HepG2 (cell line): ENCODE measurements at regions not wholly inside any gene's neighbourhood (a gene's known extent, or its start where the extent isn't known, plus 50 kb on each side); places are given as distances from the start of the nearest gene placed in this dataset.

Experiments used
- ATAC-seq: fragments of 200-7000 bp; cut with Tn5 transposase; 3 replicates; pipeline ENCODE4 v1.9.1; 2020; ENCODE audit warnings: mild to moderate bottlenecking, moderate library complexity
- BruUV-seq: library from RNA; stranded (reverse); fragments of 400-500 nt; replicated peaks from 2 replicates; lab custom pipeline; 2021; lab: Mats Ljungman, UMichigan
- CTCF ChIA-PET: fragments of 300-600 bp; formaldehyde crosslinking; extraction: SDS; loops from one replicate; lab custom pipeline; 2021; ENCODE audit warnings: low total read pairs, inconsistent platforms, low intra/inter-chr PET ratio; lab: Yijun Ruan, JAX
- POLR2A ChIA-PET: fragments of 350-600 bp; sonication (Branson Sonifier 250); formaldehyde crosslinking; loops from one replicate; lab custom pipeline; 2020; ENCODE audit warnings: antibody characterized with exemption, inconsistent platforms; lab: Yijun Ruan, JAX
- DNase-seq: peaks from one replicate; pipeline ENCODE4 v3.0.0-alpha.2; 2015; ENCODE audit warnings: low spot score
- FAIRE-seq: peaks from 3 replicates; lab custom pipeline; 2011; peaks lifted over from hg19 to GRCh38; lab: Jason Lieb, UNC
- H2AFZ ChIP-seq: one replicate; pipeline ENCODE4 v1.6.1; 2011; ENCODE audit warnings: low read length, inconsistent platforms
- H3K27ac ChIP-seq: fragments of 300-600 bp; 3 replicates; pipeline ENCODE4 v1.8.0; 2011; ENCODE audit warnings: mixed run types, mild to moderate bottlenecking, mixed read lengths, low read length, inconsistent platforms; ENCODE audit not compliant: insufficient read depth; ENCODE audit errors: extremely low read length
- H3K27me3 ChIP-seq, 2 experiments: fragments of 200-600 bp in 1 of 2; 2 replicates in 1 of 2; 3 replicates in 1 of 2; pipeline versions ENCODE4 v1.6.0 to v1.8.0; 2011; ENCODE audit warnings: low read length in 2 of 2, mild to moderate bottlenecking in 2 of 2, moderate library complexity in 2 of 2, inconsistent platforms in 1 of 2; ENCODE audit not compliant: insufficient read depth in 2 of 2, control insufficient read depth in 1 of 2
- H3K36me3 ChIP-seq, 2 experiments: fragments of 200-600 bp in 1 of 2; replicated peaks in 1 of 2; 2 replicates in 1 of 2; 3 replicates in 1 of 2; pipeline versions ENCODE4 v1.5.1 to v1.8.0; 2011; ENCODE audit warnings: low read length in 2 of 2, inconsistent platforms in 1 of 2; ENCODE audit not compliant: insufficient read depth in 2 of 2, control insufficient read depth in 1 of 2
- H3K4me1 ChIP-seq: 2 replicates; pipeline ENCODE4 v1.5.1; 2012; ENCODE audit warnings: low read length, inconsistent platforms; ENCODE audit not compliant: insufficient read depth
- H3K4me2 ChIP-seq: 2 replicates; pipeline ENCODE4 v1.6.0; 2011; ENCODE audit warnings: low read depth, low read length, inconsistent platforms
- H3K4me3 ChIP-seq, 3 experiments: fragments of 200-600 bp in 1 of 3; sonication (generic), shearing (Covaris generic) in 1 of 3; replicated peaks in 1 of 3; 2 replicates each; pipeline ENCODE4 v1.5.1; 2011 to 2016; ENCODE audit warnings: low read length in 3 of 3, inconsistent platforms in 2 of 3, low read depth in 2 of 3, mild to moderate bottlenecking in 2 of 3, control low read depth in 1 of 3, mixed read lengths in 1 of 3; ENCODE audit not compliant: insufficient read depth in 1 of 3
- H3K79me2 ChIP-seq: one replicate; pipeline ENCODE4 v1.6.1; 2011; ENCODE audit warnings: low read length, inconsistent platforms; ENCODE audit not compliant: insufficient read depth
- H3K9ac ChIP-seq: 2 replicates; pipeline ENCODE4 v1.6.0; 2011; ENCODE audit warnings: mild to moderate bottlenecking, low read depth, low read length, inconsistent platforms; ENCODE audit not compliant: insufficient read depth
- H3K9me3 ChIP-seq: 2 replicates; pipeline ENCODE4 v1.5.1; 2012; ENCODE audit warnings: mild to moderate bottlenecking, low read length
- H4K20me1 ChIP-seq: 2 replicates; pipeline ENCODE4 v1.6.0; 2011; ENCODE audit warnings: inconsistent platforms, mild to moderate bottlenecking, low read length, moderate library complexity; ENCODE audit not compliant: insufficient read depth
- CBX5 ChIP-seq: sonication (generic); formaldehyde crosslinking; IDR thresholded peaks from 2 replicates; pipeline ENCODE4 v1.4.0; 2020; ENCODE audit warnings: missing genetic modification reagents, borderline replicate concordance
- DMAP1 ChIP-seq: IDR thresholded peaks from 2 replicates; pipeline ENCODE4 v1.6.1; 2016
- HNRNPH1 ChIP-seq: fragments of 200-400 bp; formaldehyde crosslinking; optimal IDR thresholded peaks from 2 replicates; pipeline ENCODE3; 2017; ENCODE audit warnings: mild to moderate bottlenecking, low read depth, low read length
- HNRNPLL ChIP-seq: fragments of 200-400 bp; formaldehyde crosslinking; IDR thresholded peaks from 2 replicates; pipeline ENCODE4 v1.6.1; 2017; ENCODE audit warnings: mild to moderate bottlenecking, low read depth, low read length; ENCODE audit not compliant: poor library complexity, severe bottlenecking
- MEF2D ChIP-seq: sonication (generic); formaldehyde crosslinking; IDR thresholded peaks from 2 replicates; pipeline ENCODE4 v1.5.1; 2020; ENCODE audit warnings: mild to moderate bottlenecking, missing genetic modification reagents
- MIER3 ChIP-seq: IDR thresholded peaks from 2 replicates; pipeline ENCODE4 v1.6.1; 2016; ENCODE audit warnings: missing compliant biosample characterization, borderline replicate concordance
- MTA1 ChIP-seq: sonication (generic); formaldehyde crosslinking; IDR thresholded peaks from 2 replicates; pipeline ENCODE4 v1.4.0; 2020; ENCODE audit warnings: missing genetic modification reagents, mild to moderate bottlenecking, borderline replicate concordance
- NR2F6 ChIP-seq, 2 experiments: IDR thresholded peaks; 2 replicates each; pipeline ENCODE4 v1.6.1; 2016; ENCODE audit warnings: antibody characterized with exemption in 1 of 2, mild to moderate bottlenecking in 1 of 2
- POLR2AphosphoS2 ChIP-seq: IDR thresholded peaks from 2 replicates; pipeline ENCODE4 v1.6.1; 2011; ENCODE audit warnings: low read depth, low read length, improper control_type of control experiment
- SETDB1 ChIP-seq: sonication (generic); formaldehyde crosslinking; IDR thresholded peaks from 2 replicates; pipeline ENCODE4 v1.5.1; 2020; ENCODE audit warnings: missing genetic modification reagents, mild to moderate bottlenecking, borderline replicate concordance
- TAF15 ChIP-seq: fragments of 200-400 bp; formaldehyde crosslinking; IDR thresholded peaks from one replicate; pipeline ENCODE4 v1.6.1; 2018; ENCODE audit warnings: mild to moderate bottlenecking, low read depth, low read length; ENCODE audit not compliant: poor library complexity, severe bottlenecking
- ZNF383 ChIP-seq: sonication (generic); formaldehyde crosslinking; IDR thresholded peaks from 2 replicates; pipeline ENCODE4 v1.4.0; 2020; ENCODE audit warnings: missing genetic modification reagents, mild to moderate bottlenecking, borderline replicate concordance
- ZNF614 ChIP-seq: IDR thresholded peaks from 2 replicates; pipeline ENCODE4 v1.6.1; 2018; ENCODE audit warnings: missing biosample characterization, missing genetic modification reagents, inconsistent platforms, borderline replicate concordance
- in situ Hi-C: cut with HindIII; loops from 2 replicates; pipeline ENCODE4 v1.10.0; 2017; ENCODE audit warnings: low pct_unique_long_range_greater_than_20kb; ENCODE audit not compliant: extremely low pct_ligation_motif_present
- intact Hi-C: fragments of 100-400 bp; cut with micrococcal nuclease; formaldehyde crosslinking; loops from one replicate; pipeline ENCODE4 v1.10.0; 2022; ENCODE audit not compliant: unreplicated experiment
- TF ChIP-seq, protein P1 (sequence below): sonication (generic); formaldehyde crosslinking; IDR thresholded peaks from 2 replicates; pipeline ENCODE4 v1.8.0; 2022; ENCODE audit warnings: missing genetic modification reagents, mild to moderate bottlenecking, moderate library complexity, borderline replicate concordance
- TF ChIP-seq, protein P2 (sequence below): IDR thresholded peaks from 2 replicates; pipeline ENCODE4 v1.6.1; 2016
- TF ChIP-seq, protein P3 (sequence below): sonication (generic); formaldehyde crosslinking; conservative IDR thresholded peaks from 2 replicates; pipeline ENCODE4 v1.8.0; 2022; ENCODE audit warnings: mild to moderate bottlenecking, moderate library complexity, missing genetic modification reagents
- TF ChIP-seq, protein P4 (sequence below): sonication (generic); formaldehyde crosslinking; IDR thresholded peaks from 2 replicates; pipeline ENCODE4 v1.4.0; 2020; ENCODE audit warnings: mild to moderate bottlenecking, missing genetic modification reagents

DNA sequence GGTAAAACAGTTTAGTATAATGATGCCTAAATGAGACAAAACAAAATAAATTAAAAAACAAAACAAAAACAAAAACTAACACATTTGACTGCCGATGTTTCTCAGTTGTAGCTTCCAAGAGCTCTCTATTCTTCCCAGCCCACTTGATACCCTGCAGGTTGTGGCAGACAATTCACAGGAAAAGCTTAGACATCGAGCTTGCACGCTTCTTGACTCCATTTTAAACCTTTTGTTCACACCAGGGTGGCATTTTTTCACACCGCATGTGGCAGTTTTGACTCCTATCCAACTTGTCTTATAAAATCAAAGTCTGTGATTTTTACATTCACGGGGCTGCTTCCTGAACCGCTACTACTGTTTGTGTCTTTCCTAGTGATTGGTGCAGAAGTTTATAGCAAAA lies 575.9 kb downstream of the USP25 start (continued):
- TF ChIP-seq, protein P1, sequence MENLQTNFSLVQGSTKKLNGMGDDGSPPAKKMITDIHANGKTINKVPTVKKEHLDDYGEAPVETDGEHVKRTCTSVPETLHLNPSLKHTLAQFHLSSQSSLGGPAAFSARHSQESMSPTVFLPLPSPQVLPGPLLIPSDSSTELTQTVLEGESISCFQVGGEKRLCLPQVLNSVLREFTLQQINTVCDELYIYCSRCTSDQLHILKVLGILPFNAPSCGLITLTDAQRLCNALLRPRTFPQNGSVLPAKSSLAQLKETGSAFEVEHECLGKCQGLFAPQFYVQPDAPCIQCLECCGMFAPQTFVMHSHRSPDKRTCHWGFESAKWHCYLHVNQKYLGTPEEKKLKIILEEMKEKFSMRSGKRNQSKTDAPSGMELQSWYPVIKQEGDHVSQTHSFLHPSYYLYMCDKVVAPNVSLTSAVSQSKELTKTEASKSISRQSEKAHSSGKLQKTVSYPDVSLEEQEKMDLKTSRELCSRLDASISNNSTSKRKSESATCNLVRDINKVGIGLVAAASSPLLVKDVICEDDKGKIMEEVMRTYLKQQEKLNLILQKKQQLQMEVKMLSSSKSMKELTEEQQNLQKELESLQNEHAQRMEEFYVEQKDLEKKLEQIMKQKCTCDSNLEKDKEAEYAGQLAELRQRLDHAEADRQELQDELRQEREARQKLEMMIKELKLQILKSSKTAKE (CRISPR knock-in tag), result no peak
- TF ChIP-seq, protein P2, sequence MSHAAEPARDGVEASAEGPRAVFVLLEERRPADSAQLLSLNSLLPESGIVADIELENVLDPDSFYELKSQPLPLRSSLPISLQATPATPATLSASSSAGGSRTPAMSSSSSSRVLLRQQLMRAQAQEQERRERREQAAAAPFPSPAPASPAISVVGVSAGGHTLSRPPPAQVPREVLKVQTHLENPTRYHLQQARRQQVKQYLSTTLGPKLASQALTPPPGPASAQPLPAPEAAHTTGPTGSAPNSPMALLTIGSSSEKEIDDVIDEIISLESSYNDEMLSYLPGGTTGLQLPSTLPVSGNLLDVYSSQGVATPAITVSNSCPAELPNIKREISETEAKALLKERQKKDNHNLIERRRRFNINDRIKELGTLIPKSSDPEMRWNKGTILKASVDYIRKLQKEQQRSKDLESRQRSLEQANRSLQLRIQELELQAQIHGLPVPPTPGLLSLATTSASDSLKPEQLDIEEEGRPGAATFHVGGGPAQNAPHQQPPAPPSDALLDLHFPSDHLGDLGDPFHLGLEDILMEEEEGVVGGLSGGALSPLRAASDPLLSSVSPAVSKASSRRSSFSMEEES (CRISPR knock-in tag), result no peak
- TF ChIP-seq, protein P3, sequence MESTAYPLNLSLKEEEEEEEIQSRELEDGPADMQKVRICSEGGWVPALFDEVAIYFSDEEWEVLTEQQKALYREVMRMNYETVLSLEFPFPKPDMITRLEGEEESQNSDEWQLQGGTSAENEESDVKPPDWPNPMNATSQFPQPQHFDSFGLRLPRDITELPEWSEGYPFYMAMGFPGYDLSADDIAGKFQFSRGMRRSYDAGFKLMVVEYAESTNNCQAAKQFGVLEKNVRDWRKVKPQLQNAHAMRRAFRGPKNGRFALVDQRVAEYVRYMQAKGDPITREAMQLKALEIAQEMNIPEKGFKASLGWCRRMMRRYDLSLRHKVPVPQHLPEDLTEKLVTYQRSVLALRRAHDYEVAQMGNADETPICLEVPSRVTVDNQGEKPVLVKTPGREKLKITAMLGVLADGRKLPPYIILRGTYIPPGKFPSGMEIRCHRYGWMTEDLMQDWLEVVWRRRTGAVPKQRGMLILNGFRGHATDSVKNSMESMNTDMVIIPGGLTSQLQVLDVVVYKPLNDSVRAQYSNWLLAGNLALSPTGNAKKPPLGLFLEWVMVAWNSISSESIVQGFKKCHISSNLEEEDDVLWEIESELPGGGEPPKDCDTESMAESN (CRISPR knock-in tag), result no peak
- no peak for TF ChIP-seq POLR2AphosphoS2

DNA sequence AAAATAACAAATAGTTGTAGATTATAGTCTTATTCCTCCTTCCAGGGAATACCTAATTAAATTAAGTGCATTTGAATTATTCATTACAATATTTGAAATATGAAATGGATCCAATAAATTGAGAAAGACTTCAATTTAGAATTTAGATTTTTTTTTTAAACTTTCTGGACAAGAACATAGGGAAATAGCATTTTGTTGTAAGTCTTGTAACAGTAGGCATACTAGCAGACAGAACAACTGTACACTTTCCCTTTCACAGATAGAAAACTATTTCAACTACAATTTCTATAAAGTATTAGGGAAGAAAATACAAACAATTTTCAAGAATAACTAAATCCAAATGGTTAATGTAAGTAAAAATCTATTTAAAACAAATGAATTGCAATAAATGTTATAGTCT lies 577.5 kb downstream of the USP25 start:
- no peaks in the 10 kb centered on the region for H3K27me3 ChIP-seq
- intact Hi-C loops, result no loop called here
- POLR2A ChIA-PET, result no interaction called here
- H3K27ac ChIP-seq, result no peak overlapping the region
- H3K4me3 ChIP-seq, result no peak overlapping the region
- FAIRE-seq (no peak), DNase-seq (no peak)
- H3K9ac ChIP-seq, result no peak overlapping the region
- BruUV-seq, result no TSS peak
- in situ Hi-C loops, result no loop called here
- TF ChIP-seq NR2F6 (IDR thresholded peaks at IDR 0.05) (no peak), NR2F6 (CRISPR knock-in tag; IDR thresholded peaks at IDR 0.05) (no peak), CBX5 (no peak), ZNF614 (CRISPR knock-in tag) (no peak), TAF15 (no peak), MIER3 (no peak), HNRNPH1 (no peak), DMAP1 (CRISPR knock-in tag) (no peak), SETDB1 (CRISPR knock-in tag) (no peak), HNRNPLL (no peak), ZNF383 (CRISPR knock-in tag) (no peak), MTA1 (no peak), MEF2D (CRISPR knock-in tag) (no peak)
- TF ChIP-seq, protein P4, sequence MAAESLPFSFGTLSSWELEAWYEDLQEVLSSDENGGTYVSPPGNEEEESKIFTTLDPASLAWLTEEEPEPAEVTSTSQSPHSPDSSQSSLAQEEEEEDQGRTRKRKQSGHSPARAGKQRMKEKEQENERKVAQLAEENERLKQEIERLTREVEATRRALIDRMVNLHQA (CRISPR knock-in tag), result no peak
- TF ChIP-seq, all 625 proteins: peak for 0
- CTCF ChIA-PET, result no interaction called here
- H3K79me2 ChIP-seq, result no peaks in the 10 kb centered on the region
- no peaks in the 10 kb centered on the region for H3K4me1 ChIP-seq
- H3K9me3 ChIP-seq, result no peaks in the 10 kb centered on the region
- H2AFZ ChIP-seq, result no peak overlapping the region
- no peak overlapping the region for H3K4me2 ChIP-seq
- ATAC-seq, result no peak
- no peaks in the 10 kb centered on the region for H3K36me3 ChIP-seq
- no peaks in the 10 kb centered on the region for H4K20me1 ChIP-seq
